Esophagus squamous epithelium (tissue), 5 donors: ENCODE measurements at regions not wholly inside any gene's neighbourhood (a gene's known extent, or its start where the extent isn't known, plus 50 kb on each side); places are given as distances from the start of the nearest gene placed in this dataset.

Experiments used
- DNase-seq: peaks from one replicate; lab custom pipeline; 2025; lab: John Stamatoyannopoulos, UW
- H3K27ac ChIP-seq, 4 donors: fragments of 200-600 bp; sonication (generic); one replicate each; pipeline ENCODE4 v1.5.1; 2016 to 2019; ENCODE audit warnings: mild to moderate bottlenecking in 1 of 4
- H3K27me3 ChIP-seq, 4 donors: fragments of 200-600 bp; sonication (generic); 1 replicate in 3 of 4; 2 replicates in 1 of 4; pipeline versions ENCODE4 v1.5.1 to v1.6.0; 2017 to 2021; ENCODE audit warnings: antibody characterized with exemption in 1 of 4
- H3K36me3 ChIP-seq, 3 donors: fragments of 200-600 bp; sonication (generic); one replicate each; pipeline ENCODE4 v1.5.1; 2016 to 2019
- H3K4me1 ChIP-seq, 3 donors: fragments of 200-600 bp; sonication (generic); one replicate each; pipeline ENCODE4 v1.5.1; 2017 to 2019
- H3K4me3 ChIP-seq, 4 donors: fragments of 200-600 bp; sonication (generic); 1 replicate in 3 of 4; 2 replicates in 1 of 4; pipeline ENCODE4 v1.5.1; 2016 to 2019; ENCODE audit warnings: mild to moderate bottlenecking in 2 of 4, moderate library complexity in 1 of 4
- H3K9me3 ChIP-seq, 3 donors: fragments of 200-600 bp; sonication (generic); one replicate each; pipeline ENCODE4 v1.5.1; 2016 to 2019
- POLR2A ChIP-seq, 4 donors: fragments of 450-650 bp; IDR thresholded peaks; one replicate each; pipeline ENCODE4 v1.6.1; 2017; ENCODE audit warnings: antibody characterized with exemption in 4 of 4, mild to moderate bottlenecking in 4 of 4, moderate library complexity in 3 of 4
- WGBS, 2 donors: methylation state at CpG; one replicate each; pipeline ENCODE4 v1.1.5; 2018; 5-methylcytosine and 5-hydroxymethylcytosine counted together
- intact Hi-C: fragments of 100-400 bp; cut with DNase I; formaldehyde crosslinking; loops from one replicate; pipeline ENCODE4 v1.15.0; 2022
- TF ChIP-seq, protein P1 (sequence below), 6 experiments: fragments of 450-650 bp in 4 of 6; fragments of 200-600 bp in 2 of 6; sonication (generic) in 2 of 6; IDR thresholded peaks; one replicate each; pipeline ENCODE4 v1.5.1; 2016 to 2019; ENCODE audit warnings: antibody characterized with exemption in 6 of 6, mild to moderate bottlenecking in 4 of 6, moderate library complexity in 4 of 6
- donor health status: DM: yes; HTN: yes; CAD: no.

DNA sequence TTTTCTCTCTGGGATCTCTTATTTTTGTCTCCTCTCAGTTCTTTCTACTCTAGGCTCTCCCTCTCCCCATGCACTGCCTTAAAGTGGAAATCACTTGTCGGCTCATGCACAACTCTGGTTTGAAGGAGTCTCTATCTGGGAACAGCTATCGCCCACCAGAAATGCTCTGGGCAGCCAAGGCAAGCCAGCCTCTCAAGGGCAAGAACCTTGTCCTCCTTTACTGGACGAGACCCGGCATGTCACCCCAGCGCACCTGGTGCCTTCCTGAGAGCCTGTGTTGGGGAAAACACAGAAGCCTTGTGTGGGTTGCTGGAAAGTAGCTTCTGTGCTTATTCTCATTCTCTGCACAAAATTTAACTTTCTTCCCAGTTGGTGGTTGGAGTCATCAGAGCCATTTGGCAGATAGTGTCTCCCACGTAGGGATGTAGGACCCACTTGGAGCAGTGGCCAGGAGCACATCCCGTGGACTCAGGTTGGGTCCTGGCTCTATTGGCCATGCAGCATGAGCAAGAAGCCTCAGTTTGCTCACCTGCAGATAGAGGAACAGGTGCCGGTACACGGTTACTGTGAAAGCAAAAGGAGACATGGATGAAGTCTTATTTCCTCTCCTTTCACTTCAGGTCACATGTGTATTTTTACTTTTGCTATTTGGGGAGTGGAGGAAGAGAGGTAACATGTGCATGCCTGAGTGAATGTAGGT lies 165.3 kb downstream of the IRX2 start:
- Histone ChIP-seq H3K4me1 (no peaks in the 10 kb centered on the region), H3K27ac (no peak overlapping the region), H3K27me3 (peaks cover 0 to 4% (median 0%) of the 10 kb centered on the region in 4 donors), H3K4me3 (no peak overlapping the region), H3K9me3 (no peaks in the 10 kb centered on the region), H3K36me3 (no peaks in the 10 kb centered on the region)
- DNase-seq: no peak
- TF ChIP-seq POLR2A (IDR thresholded peaks at IDR 0.05): no peak
- TF ChIP-seq, protein P1, sequence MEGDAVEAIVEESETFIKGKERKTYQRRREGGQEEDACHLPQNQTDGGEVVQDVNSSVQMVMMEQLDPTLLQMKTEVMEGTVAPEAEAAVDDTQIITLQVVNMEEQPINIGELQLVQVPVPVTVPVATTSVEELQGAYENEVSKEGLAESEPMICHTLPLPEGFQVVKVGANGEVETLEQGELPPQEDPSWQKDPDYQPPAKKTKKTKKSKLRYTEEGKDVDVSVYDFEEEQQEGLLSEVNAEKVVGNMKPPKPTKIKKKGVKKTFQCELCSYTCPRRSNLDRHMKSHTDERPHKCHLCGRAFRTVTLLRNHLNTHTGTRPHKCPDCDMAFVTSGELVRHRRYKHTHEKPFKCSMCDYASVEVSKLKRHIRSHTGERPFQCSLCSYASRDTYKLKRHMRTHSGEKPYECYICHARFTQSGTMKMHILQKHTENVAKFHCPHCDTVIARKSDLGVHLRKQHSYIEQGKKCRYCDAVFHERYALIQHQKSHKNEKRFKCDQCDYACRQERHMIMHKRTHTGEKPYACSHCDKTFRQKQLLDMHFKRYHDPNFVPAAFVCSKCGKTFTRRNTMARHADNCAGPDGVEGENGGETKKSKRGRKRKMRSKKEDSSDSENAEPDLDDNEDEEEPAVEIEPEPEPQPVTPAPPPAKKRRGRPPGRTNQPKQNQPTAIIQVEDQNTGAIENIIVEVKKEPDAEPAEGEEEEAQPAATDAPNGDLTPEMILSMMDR (IDR thresholded peaks at IDR 0.05): no peak
- 84 to 92% methylated on average over 7 to 9 of the region's 9 CpGs for WGBS, 2 donors
- intact Hi-C loops: no loop called here

GRCh38 chr5:2584579-2585269 lies 166.8 kb downstream of the IRX2 start:
- 59 to 67% methylated on average over 3 of the region's 3 CpGs for WGBS, 2 donors
- no peaks in the 10 kb centered on the region for H3K27me3 ChIP-seq
- H3K4me1 ChIP-seq: no peaks in the 10 kb centered on the region
- H3K36me3 ChIP-seq: no peaks in the 10 kb centered on the region
- H3K9me3 ChIP-seq: no peaks in the 10 kb centered on the region
- H3K4me3 ChIP-seq: no peak overlapping the region
- H3K27ac ChIP-seq: no peak overlapping the region
- intact Hi-C loops: no loop called here
- TF ChIP-seq POLR2A (IDR thresholded peaks at IDR 0.05): no peak
- TF ChIP-seq, protein P1 (IDR thresholded peaks at IDR 0.05): no peak
- no peak for DNase-seq

DNA sequence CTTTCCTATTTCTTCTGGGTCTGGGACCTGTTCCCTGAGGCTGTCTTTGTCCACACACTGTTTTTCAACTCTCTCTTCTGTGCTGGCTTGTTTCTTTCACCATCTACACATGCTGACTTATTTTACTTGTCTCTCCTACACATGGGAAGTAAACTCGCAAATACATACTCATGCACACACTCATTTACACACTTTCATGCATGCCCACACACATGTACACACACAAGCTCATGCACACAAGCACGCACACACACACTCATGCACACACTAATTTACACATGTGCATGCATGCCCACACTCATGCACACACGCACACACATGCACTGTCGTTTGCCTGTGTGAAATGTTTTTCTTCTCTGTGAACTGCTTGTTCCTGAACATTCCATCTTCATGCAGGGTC lies 169.0 kb downstream of the IRX2 start:
- Histone ChIP-seq H3K27ac (no peak overlapping the region), H3K4me1 (no peaks in the 10 kb centered on the region), H3K4me3 (no peak overlapping the region), H3K36me3 (no peaks in the 10 kb centered on the region), H3K9me3 (no peaks in the 10 kb centered on the region), H3K27me3 (no peaks in the 10 kb centered on the region)
- TF ChIP-seq, protein P1 (IDR thresholded peaks at IDR 0.05): no peak
- no peak for TF ChIP-seq POLR2A (IDR thresholded peaks at IDR 0.05)
- 62 to 67% methylated on average over 4 of the region's 4 CpGs for WGBS, 2 donors
- intact Hi-C loops: no loop called here
- no peak for DNase-seq

DNA sequence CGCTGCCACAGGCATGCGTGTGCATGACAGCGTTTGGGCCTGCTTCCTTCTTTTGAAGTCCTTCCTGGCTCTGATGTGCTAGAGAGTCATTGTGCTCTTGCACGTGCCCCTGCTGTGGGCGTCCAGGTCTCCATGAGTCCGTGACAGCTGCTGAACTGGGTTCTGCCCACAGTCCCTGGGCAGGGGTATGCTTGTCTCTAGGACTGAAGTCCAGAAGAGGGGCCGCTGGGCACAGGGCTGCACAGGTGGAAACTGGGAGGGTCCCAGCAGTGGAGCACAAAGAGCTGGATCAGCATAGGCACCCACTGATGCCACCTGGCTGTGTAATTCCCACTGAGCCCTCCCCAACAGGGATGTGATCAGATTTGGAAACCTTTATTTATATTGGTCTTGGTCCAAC lies 169.4 kb downstream of the IRX2 start:
- Histone ChIP-seq H3K9me3 (no peaks in the 10 kb centered on the region), H3K4me1 (no peaks in the 10 kb centered on the region), H3K36me3 (no peaks in the 10 kb centered on the region), H3K27ac (no peak overlapping the region), H3K27me3 (no peaks in the 10 kb centered on the region), H3K4me3 (no peak overlapping the region)
- 57 to 69% methylated on average over 4 to 6 of the region's 7 CpGs for WGBS, 2 donors
- intact Hi-C loops: no loop called here
- no peak for TF ChIP-seq POLR2A (IDR thresholded peaks at IDR 0.05)
- TF ChIP-seq, protein P1 (IDR thresholded peaks at IDR 0.05): no peak
- no peak for DNase-seq

GRCh38 chr5:2581418-2581817 lies 170.1 kb downstream of the IRX2 start:
- intact Hi-C loops: no loop called here

More at GRCh38 chr5:2581418-2581817, 170.1 kb downstream of the IRX2 start:
- no peak for TF ChIP-seq POLR2A (IDR thresholded peaks at IDR 0.05)
- TF ChIP-seq, protein P1 (IDR thresholded peaks at IDR 0.05): no peak
- DNase-seq: no peak
- Histone ChIP-seq H3K27ac (no peak overlapping the region), H3K27me3 (no peaks in the 10 kb centered on the region), H3K4me1 (no peaks in the 10 kb centered on the region), H3K36me3 (no peaks in the 10 kb centered on the region), H3K4me3 (no peak overlapping the region), H3K9me3 (no peaks in the 10 kb centered on the region)
- 0 to 91% methylated on average over 1 to 5 of the region's 5 CpGs for WGBS, 2 donors
